ENCODE measurements at regions not wholly inside any gene's neighbourhood (a gene's known extent, or its start where the extent isn't known, plus 50 kb on each side); places are given as distances from the start of the nearest gene placed in this dataset.

- no peak for DNase-seq
Observed at GRCh38 chr6:94367316-94367715, 948.0 kb upstream of the EPHA7 start.

GRCh38 chr6:94362061-94362864 is 942.9 kb upstream of the EPHA7 start:
- DNase-seq = no peak

- DNase-seq = no peak
Observed at GRCh38 chr6:94361304-94362060, 942.1 kb upstream of the EPHA7 start.

GRCh38 chr6:94357381-94357980 is 938.1 kb upstream of the EPHA7 start:
- DNase-seq = no peak

GRCh38 chr6:94350833-94351232 is 931.5 kb upstream of the EPHA7 start:
- no peak for DNase-seq

GRCh38 chr6:94349227-94349626 is 929.9 kb upstream of the EPHA7 start:
- no peak for DNase-seq

- no peak for DNase-seq
Observed at GRCh38 chr6:94344866-94345265, 925.5 kb upstream of the EPHA7 start.

- no peak for DNase-seq
Observed at GRCh38 chr6:94341173-94341572, 921.8 kb upstream of the EPHA7 start.

- no peak for DNase-seq
Observed at GRCh38 chr6:94323853-94324252, 904.5 kb upstream of the EPHA7 start.

- DNase-seq = no peak
Observed at GRCh38 chr6:94300424-94301144, 881.2 kb upstream of the EPHA7 start.

GRCh38 chr6:94289131-94289530 is 869.8 kb upstream of the EPHA7 start:
- no peak for DNase-seq

GRCh38 chr6:94278146-94278545 is 858.8 kb upstream of the EPHA7 start:
- DNase-seq = no peak

GRCh38 chr6:94272327-94272726 is 853.0 kb upstream of the EPHA7 start:
- no peak for DNase-seq

GRCh38 chr6:94270091-94270948 is 851.0 kb upstream of the EPHA7 start:
- DNase-seq = no peak

- DNase-seq = no peak
Observed at GRCh38 chr6:94269256-94269655, 849.9 kb upstream of the EPHA7 start.

GRCh38 chr6:94260765-94261164 is 841.4 kb upstream of the EPHA7 start:
- DNase-seq = no peak

GRCh38 chr6:94254689-94255088 is 835.3 kb upstream of the EPHA7 start:
- DNase-seq = no peak

GRCh38 chr6:94251878-94252277 is 832.5 kb upstream of the EPHA7 start:
- no peak for DNase-seq

GRCh38 chr6:94245395-94245794 is 826.0 kb upstream of the EPHA7 start:
- no peak for DNase-seq

GRCh38 chr6:94238868-94239267 is 819.5 kb upstream of the EPHA7 start:
- DNase-seq = no peak

GRCh38 chr6:94227741-94228140 is 808.4 kb upstream of the EPHA7 start:
- DNase-seq = no peak

GRCh38 chr6:94217836-94218235 is 798.5 kb upstream of the EPHA7 start:
- DNase-seq = no peak
